IMR-90 (cell line): ENCODE measurements at regions not wholly inside any gene's neighbourhood (a gene's known extent, or its start where the extent isn't known, plus 50 kb on each side); places are given as distances from the start of the nearest gene placed in this dataset.
A peak's percentile ranks its signal among the peaks of the same experiment; 100 is the strongest.

Experiments used
- ATAC-seq: fragments of 200-7000 bp; cut with Tn5 transposase; 2 replicates; pipeline ENCODE4 v1.9.1; 2020; ENCODE audit warnings: low read depth, mild to moderate bottlenecking, moderate library complexity
- BruUV-seq: library from RNA; stranded (reverse); fragments of 400-500 nt; replicated peaks from 2 replicates; lab custom pipeline; 2021; lab: Mats Ljungman, UMichigan
- CTCF ChIA-PET: fragments of 300-600 bp; formaldehyde crosslinking; extraction: SDS; loops from one replicate; lab custom pipeline; 2021; ENCODE audit warnings: antibody characterized with exemption; lab: Yijun Ruan, JAX
- POLR2A ChIA-PET: fragments of 300-600 bp; sonication (Branson Sonifier 250); formaldehyde crosslinking; loops from one replicate; lab custom pipeline; 2022; ENCODE audit warnings: antibody characterized with exemption; ENCODE audit not compliant: unreplicated experiment; lab: Charles Lee
- DNase-seq: peaks from one replicate; pipeline ENCODE4 v3.0.0; 2013
- H2AFZ ChIP-seq: replicated peaks from 2 replicates; pipeline ENCODE3; 2013; ENCODE audit warnings: low read length, mild to moderate bottlenecking; ENCODE audit not compliant: poor library complexity
- H2AK5ac ChIP-seq: 2 replicates; pipeline ENCODE4 v1.6.1; 2013; ENCODE audit warnings: low read depth, low read length, inconsistent platforms
- H2AK9ac ChIP-seq: replicated peaks from 2 replicates; pipeline ENCODE3; 2013; ENCODE audit warnings: mild to moderate bottlenecking, low read depth, low read length, moderate library complexity; ENCODE audit not compliant: poor library complexity
- H2BK120ac ChIP-seq: 2 replicates; pipeline ENCODE4 v1.6.1; 2013; ENCODE audit warnings: low read depth, low read length, inconsistent platforms
- H2BK15ac ChIP-seq: 3 replicates; pipeline ENCODE4 v1.6.1; 2013; ENCODE audit warnings: low read depth, low read length, inconsistent platforms
- H2BK20ac ChIP-seq: 2 replicates; pipeline ENCODE4 v1.6.1; 2013; ENCODE audit warnings: low read depth, mild to moderate bottlenecking, inconsistent platforms, low read length, moderate library complexity
- H2BK5ac ChIP-seq: 2 replicates; pipeline ENCODE4 v1.6.1; 2013; ENCODE audit warnings: mild to moderate bottlenecking, low read depth, low read length, inconsistent platforms; ENCODE audit not compliant: poor library complexity, severe bottlenecking
- H3K14ac ChIP-seq: replicated peaks from 2 replicates; pipeline ENCODE4 v1.6.1; 2013; ENCODE audit warnings: low read depth, low read length, inconsistent platforms
- H3K18ac ChIP-seq: 2 replicates; pipeline ENCODE4 v1.6.1; 2013; ENCODE audit warnings: low read depth, low read length, control low read depth
- H3K23ac ChIP-seq: 2 replicates; pipeline ENCODE4 v1.6.1; 2013; ENCODE audit warnings: low read depth, low read length, inconsistent platforms
- H3K27ac ChIP-seq: 2 replicates; pipeline ENCODE4 v1.5.1; 2013; ENCODE audit warnings: mild to moderate bottlenecking, control low read depth, low read length; ENCODE audit not compliant: insufficient read depth
- H3K27me3 ChIP-seq: 2 replicates; pipeline ENCODE4 v1.6.1; 2013; ENCODE audit warnings: low read length; ENCODE audit not compliant: control insufficient read depth, insufficient read depth
- H3K36me3 ChIP-seq: 2 replicates; pipeline ENCODE4 v1.6.1; 2013; ENCODE audit warnings: low read length, mixed read lengths; ENCODE audit not compliant: control insufficient read depth, insufficient read depth
- H3K4ac ChIP-seq: 2 replicates; pipeline ENCODE4 v1.6.1; 2013; ENCODE audit warnings: low read depth, low read length, inconsistent platforms
- H3K4me1 ChIP-seq: 2 replicates; pipeline ENCODE4 v1.6.1; 2013; ENCODE audit warnings: low read length, mixed read lengths; ENCODE audit not compliant: control insufficient read depth, insufficient read depth
- H3K4me2 ChIP-seq: 2 replicates; pipeline ENCODE4 v1.6.1; 2013; ENCODE audit warnings: low read depth, mild to moderate bottlenecking, control low read depth, low read length, moderate library complexity
- H3K4me3 ChIP-seq: 2 replicates; pipeline ENCODE4 v1.5.1; 2013; ENCODE audit warnings: low read depth, mild to moderate bottlenecking, control low read depth, low read length, moderate library complexity; ENCODE audit not compliant: insufficient read depth
- H3K56ac ChIP-seq: 2 replicates; pipeline ENCODE4 v1.6.1; 2013; ENCODE audit warnings: low read length, inconsistent platforms; ENCODE audit not compliant: insufficient read depth; ENCODE audit errors: extremely low read depth
- H3K79me1 ChIP-seq, 2 experiments: 2 replicates each; pipeline ENCODE4 v1.6.1; 2013; ENCODE audit warnings: low read length in 2 of 2, inconsistent platforms in 1 of 2, low read depth in 1 of 2
- H3K9ac ChIP-seq: 2 replicates; pipeline ENCODE4 v1.6.1; 2013; ENCODE audit warnings: low read depth, low read length, control low read depth
- H3K9me1 ChIP-seq: 2 replicates; pipeline ENCODE4 v1.6.1; 2013; ENCODE audit warnings: low read length, inconsistent platforms; ENCODE audit not compliant: insufficient read depth
- H3K9me3 ChIP-seq: 2 replicates; pipeline ENCODE4 v1.6.1; 2013; ENCODE audit warnings: low read length; ENCODE audit not compliant: control insufficient read depth, insufficient read depth
- H4K20me1 ChIP-seq: 2 replicates; pipeline ENCODE4 v1.6.1; 2013; ENCODE audit warnings: low read length, inconsistent platforms; ENCODE audit not compliant: insufficient read depth
- H4K5ac ChIP-seq: 2 replicates; pipeline ENCODE4 v1.6.1; 2013; ENCODE audit warnings: mild to moderate bottlenecking, low read depth, low read length, control low read depth
- H4K8ac ChIP-seq, 2 experiments: 2 replicates each; pipeline ENCODE4 v1.6.1; 2013; ENCODE audit warnings: low read depth in 2 of 2, low read length in 2 of 2, control low read depth in 1 of 2, inconsistent platforms in 1 of 2
- H4K91ac ChIP-seq: 2 replicates; pipeline ENCODE4 v1.6.1; 2013; ENCODE audit warnings: low read depth, low read length, inconsistent platforms; ENCODE audit not compliant: insufficient read depth
- CTCF ChIP-seq: conservative IDR thresholded peaks from 2 replicates; pipeline ENCODE4 v1.5.1; 2012; ENCODE audit warnings: mild to moderate bottlenecking, low read depth, low read length, improper control_type of control experiment
- RAD21 ChIP-seq: IDR thresholded peaks from 2 replicates; pipeline ENCODE4 v1.6.1; 2012; ENCODE audit warnings: low read length, improper control_type of control experiment
- RCOR1 ChIP-seq: IDR thresholded peaks from 2 replicates; pipeline ENCODE4 v1.6.1; 2012; ENCODE audit warnings: mild to moderate bottlenecking, low read length, improper control_type of control experiment; ENCODE audit not compliant: insufficient replicate concordance
- WGBS, 2 experiments: methylation state at CpG; one replicate each; pipeline versions ENCODE4 v1.1.5 to v1.1.7; 2013; ENCODE audit warnings: missing lambda C conversion rate in 2 of 2; ENCODE audit not compliant: insufficient read length in 1 of 2; ENCODE audit errors: extremely low coverage in 2 of 2; 5-methylcytosine and 5-hydroxymethylcytosine counted together
- dilution Hi-C: fragments of 300-500 bp; cut with HindIII; formaldehyde crosslinking; loops from one replicate; pipeline ENCODE4 v1.14.3; 2018; ENCODE audit warnings: low sequenced_read_pairs; ENCODE audit not compliant: unreplicated experiment
- in situ Hi-C: fragments of 300-500 bp; cut with MboI; formaldehyde crosslinking; loops from 3 replicates; pipeline ENCODE4 v1.14.3; 2019; ENCODE audit warnings: low sequenced_read_pairs, inconsistent platforms, mixed read lengths
- intact Hi-C: fragments of 100-400 bp; cut with micrococcal nuclease; formaldehyde crosslinking; loops from 2 replicates; pipeline ENCODE4 v1.10.0; 2022

DNA sequence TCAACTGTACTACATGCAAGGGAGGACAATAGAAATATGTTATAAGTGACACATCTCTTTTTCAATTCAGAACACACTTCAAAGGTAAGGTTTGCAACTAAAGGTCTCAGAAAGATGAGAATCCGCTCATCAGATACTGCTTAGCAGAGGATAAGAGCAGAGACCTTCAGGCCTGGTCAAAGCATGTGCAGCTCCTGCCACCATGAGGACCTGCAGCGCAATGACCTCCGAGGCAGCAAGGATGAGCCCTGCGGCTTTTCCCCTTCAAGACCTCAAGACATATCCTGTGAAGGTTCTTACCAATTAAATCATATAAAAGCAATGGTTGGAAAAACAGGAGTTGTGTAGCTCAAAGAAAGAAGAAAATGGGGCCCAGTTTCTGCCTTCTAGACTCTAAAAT is 135.8 kb downstream of the TRIM36 start:
- H3K56ac ChIP-seq, result no peak overlapping the region
- H3K27me3 ChIP-seq, result no peaks in the 10 kb centered on the region
- no peak overlapping the region for H2BK20ac ChIP-seq
- no peak overlapping the region for H4K91ac ChIP-seq
- no peak overlapping the region for H3K4me2 ChIP-seq
- no peaks in the 10 kb centered on the region for H3K9me1 ChIP-seq
- H3K9ac ChIP-seq, result no peak overlapping the region
- no peak overlapping the region for H3K18ac ChIP-seq
- TF ChIP-seq RAD21, result peak; percentile 22; the same call in 1 of the 2 replicates
- TF ChIP-seq RCOR1, result no peak
- TF ChIP-seq CTCF, result 0 out of 2 replicates have a peak, but pooled peaks have one; percentile 7
- ATAC-seq, result no peak
- no peak overlapping the region for H2AK5ac ChIP-seq
- H3K27ac ChIP-seq, result no peak overlapping the region
- CTCF ChIA-PET, result no interaction called here
- no peaks in the 10 kb centered on the region for H3K9me3 ChIP-seq
- no peaks in the 10 kb centered on the region for H3K4me1 ChIP-seq
- no peak overlapping the region for H3K4ac ChIP-seq
- no peak overlapping the region for H2BK120ac ChIP-seq
- intact Hi-C loops, result no loop called here
- no peak overlapping the region for H2BK15ac ChIP-seq
- no CpG with 5 or more reads among the region's 4 CpGs for WGBS, 2 experiments
- BruUV-seq, result no TSS peak
- no peak overlapping the region for H3K4me3 ChIP-seq
- no peak overlapping the region for H4K8ac ChIP-seq
- in situ Hi-C loops, result no loop called here
- H2BK5ac ChIP-seq, result no peak overlapping the region
- dilution Hi-C loops, result no loop called here
- H2AK9ac ChIP-seq, result no peak overlapping the region
- POLR2A ChIA-PET, result interaction anchor here (0.6 kb wide), 1 partner anchor 1615 kb away, joined by 3 read pairs; no protein-coding TSS in a partner anchor
- no peak overlapping the region for H3K23ac ChIP-seq
- no peaks in the 10 kb centered on the region for H3K79me1 ChIP-seq
- no peaks in the 10 kb centered on the region for H3K36me3 ChIP-seq
- no peak overlapping the region for H3K14ac ChIP-seq
- no peaks in the 10 kb centered on the region for H4K20me1 ChIP-seq
- no peak overlapping the region for H2AFZ ChIP-seq
- DNase-seq, result no peak
- no peak overlapping the region for H4K5ac ChIP-seq
